C4-2B (cell line): ENCODE measurements at regions not wholly inside any gene's neighbourhood (a gene's known extent, or its start where the extent isn't known, plus 50 kb on each side); places are given as distances from the start of the nearest gene placed in this dataset.

Experiments used
- H3K27ac ChIP-seq: fragments of 450-650 bp; 2 replicates; pipeline ENCODE4 v1.5.1; 2017
- ZFX ChIP-seq: fragments of 450-650 bp; IDR thresholded peaks from 2 replicates; pipeline ENCODE4 v1.6.1; 2017
- TF ChIP-seq, protein P1 (sequence below): fragments of 450-650 bp; conservative IDR thresholded peaks from 2 replicates; pipeline ENCODE4 v1.5.1; 2017; ENCODE audit warnings: mild to moderate bottlenecking

DNA sequence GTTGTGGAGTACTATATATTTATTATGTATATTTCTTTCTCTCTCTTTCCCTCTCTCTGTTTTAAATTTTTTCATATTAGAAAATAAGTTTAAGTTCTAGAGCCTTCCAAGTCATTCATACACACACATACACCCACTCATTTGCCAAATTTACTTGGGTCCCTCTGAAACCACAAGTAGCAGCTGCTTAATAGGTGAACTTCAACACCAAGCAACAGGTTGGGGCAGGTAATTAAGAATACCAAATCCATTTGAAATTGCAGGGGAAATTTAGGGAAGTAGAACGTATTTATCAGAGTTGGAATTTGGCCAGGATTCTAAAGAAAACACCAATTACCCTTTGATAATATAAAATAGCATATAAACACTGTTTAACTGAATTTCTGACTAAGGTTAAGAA, 75.0 kb upstream of the RBBP8 start:
- no peak overlapping the region for H3K27ac ChIP-seq

DNA sequence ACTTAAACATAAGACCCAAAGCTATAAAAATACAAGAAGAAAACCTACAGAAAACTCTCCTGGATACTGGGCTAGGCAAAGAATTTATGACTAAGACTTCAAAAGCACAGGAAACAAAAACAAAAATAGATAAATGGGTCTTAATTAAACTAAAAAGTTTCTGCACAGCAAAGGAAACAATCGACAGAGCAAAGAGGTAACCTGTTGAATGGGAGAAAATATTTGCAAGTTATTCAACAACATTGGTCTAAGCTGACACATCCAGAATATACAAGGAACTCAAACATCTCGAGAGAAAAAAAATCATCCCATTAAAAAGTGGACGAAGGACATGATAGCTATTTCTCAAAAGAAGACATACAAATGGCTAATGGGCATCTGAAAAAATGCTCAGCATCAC, 72.3 kb upstream of the RBBP8 start:
- no peak overlapping the region for H3K27ac ChIP-seq
- no peak for TF ChIP-seq ZFX

More for the DNA sequence above, 75.0 kb upstream of the RBBP8 start:
- TF ChIP-seq, protein P1, sequence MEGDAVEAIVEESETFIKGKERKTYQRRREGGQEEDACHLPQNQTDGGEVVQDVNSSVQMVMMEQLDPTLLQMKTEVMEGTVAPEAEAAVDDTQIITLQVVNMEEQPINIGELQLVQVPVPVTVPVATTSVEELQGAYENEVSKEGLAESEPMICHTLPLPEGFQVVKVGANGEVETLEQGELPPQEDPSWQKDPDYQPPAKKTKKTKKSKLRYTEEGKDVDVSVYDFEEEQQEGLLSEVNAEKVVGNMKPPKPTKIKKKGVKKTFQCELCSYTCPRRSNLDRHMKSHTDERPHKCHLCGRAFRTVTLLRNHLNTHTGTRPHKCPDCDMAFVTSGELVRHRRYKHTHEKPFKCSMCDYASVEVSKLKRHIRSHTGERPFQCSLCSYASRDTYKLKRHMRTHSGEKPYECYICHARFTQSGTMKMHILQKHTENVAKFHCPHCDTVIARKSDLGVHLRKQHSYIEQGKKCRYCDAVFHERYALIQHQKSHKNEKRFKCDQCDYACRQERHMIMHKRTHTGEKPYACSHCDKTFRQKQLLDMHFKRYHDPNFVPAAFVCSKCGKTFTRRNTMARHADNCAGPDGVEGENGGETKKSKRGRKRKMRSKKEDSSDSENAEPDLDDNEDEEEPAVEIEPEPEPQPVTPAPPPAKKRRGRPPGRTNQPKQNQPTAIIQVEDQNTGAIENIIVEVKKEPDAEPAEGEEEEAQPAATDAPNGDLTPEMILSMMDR: no peak
- TF ChIP-seq ZFX: no peak

DNA sequence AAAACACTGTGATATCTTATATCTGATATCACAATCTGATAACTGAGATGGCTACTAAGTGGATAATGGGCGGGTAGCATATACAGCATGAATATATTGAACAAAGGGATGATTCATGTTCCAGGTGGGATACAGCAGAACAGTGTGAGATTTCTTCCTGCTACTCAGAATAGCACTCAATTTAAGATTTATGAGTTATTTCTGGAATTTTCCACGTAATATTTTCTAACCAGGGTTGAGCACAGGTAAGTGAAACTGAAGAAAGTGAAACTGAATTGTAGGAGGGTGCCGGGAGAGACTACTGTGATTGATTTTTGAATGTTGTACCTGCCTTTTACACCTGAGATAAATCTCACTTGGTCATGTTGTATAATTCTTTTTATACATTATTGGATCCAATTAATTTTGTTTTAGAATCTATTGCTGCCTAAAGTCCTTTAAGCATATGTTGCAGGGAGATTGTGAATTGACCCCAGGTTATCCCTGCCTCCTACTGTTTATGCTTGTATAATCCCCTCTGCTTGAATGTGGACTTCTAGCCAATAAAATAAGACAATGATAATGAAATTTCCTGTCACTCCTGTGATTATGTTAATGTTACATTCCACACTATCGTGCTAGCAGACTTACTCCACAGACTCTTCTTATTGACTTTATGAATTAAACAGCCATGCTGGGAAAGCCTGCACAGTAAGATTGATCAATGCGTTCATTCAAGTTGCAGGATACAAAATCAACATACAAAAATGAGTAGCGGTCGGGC, 67.6 kb upstream of the RBBP8 start:
- no peak overlapping the region for H3K27ac ChIP-seq
- no peak for TF ChIP-seq ZFX
- TF ChIP-seq, protein P1: no peak

DNA sequence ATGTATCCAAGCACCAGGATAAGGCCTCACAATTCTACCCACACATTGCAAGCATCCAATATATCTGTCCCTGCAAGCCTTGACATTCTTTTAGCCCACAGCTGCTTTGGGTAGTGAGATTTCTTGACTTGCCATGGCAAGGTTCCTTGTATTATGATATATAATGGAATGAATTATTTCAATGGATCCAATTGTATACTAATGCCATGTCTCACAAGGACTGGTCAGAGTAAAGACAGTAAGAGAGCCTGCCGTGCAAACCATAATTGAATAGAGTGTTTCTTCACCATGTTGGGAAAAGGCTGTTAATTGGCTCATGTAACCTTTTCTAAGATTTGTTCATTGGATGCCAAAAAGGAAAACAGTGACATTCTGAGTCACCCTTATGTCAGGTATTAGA, 64.3 kb upstream of the RBBP8 start:
- TF ChIP-seq, protein P1: no peak
- TF ChIP-seq ZFX: no peak
- H3K27ac ChIP-seq: no peak overlapping the region

DNA sequence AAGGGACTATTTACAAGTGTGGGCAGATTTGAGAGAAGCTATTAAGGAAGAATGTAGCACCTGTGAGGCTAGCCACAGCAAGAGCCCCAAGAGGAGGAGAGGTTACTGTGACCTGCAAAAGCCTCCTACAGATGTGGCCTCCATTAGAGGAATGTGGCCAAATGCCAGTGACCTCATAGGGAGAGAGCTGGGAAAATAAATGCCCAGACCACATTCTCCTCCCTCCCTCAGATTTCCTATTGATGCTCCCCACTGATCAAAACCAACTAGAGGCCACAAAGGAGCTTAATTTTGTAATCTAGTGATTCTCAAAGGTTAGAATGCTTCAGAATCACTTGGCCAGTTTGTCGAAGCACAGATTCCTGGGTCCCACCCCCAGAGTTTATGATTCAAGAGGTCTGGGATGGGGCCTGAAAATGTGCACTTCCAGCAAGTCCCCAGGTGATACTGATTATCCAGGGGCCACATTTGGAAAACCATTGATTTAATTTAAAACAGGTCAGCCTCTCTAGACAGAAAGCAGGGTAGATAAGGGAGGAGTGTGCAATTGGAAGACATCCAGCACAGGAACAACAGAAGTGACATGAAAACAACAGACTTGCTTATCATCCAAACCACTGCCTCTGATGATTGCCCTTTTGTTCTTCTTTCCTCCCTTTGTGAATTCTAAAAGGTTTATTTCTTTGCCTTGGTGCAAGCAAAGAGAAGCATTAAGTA, 61.2 kb upstream of the RBBP8 start:
- no peak for TF ChIP-seq ZFX
- H3K27ac ChIP-seq: no peak overlapping the region

DNA sequence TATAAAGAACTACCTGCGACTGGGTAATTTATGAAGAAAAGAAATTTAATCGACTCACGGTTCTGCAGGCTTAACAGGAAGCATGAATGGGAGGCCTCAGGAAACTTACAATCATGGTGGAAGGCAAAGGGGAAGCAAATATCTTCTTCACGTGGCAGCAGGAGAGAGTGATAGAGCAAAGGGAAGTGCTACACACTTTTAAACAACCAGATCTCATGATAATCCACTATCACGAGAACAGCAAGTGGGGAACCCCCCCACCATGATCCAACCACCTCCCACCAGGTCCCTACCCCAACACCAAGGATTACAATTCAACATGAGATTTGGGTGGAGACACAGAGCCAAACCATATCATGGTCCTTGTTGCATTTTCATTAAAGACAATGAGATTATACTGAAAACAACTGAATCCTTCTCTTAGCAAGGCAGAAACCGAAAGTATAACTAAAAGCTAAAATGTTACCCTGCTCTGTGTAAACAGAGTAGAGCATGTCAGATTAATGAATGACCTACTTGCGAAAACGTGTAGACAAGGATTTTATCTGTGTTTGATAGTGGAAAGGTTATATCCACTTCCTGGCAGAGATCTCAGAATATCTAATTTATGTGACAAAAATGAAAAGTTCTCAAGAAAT, 60.1 kb upstream of the RBBP8 start:
- TF ChIP-seq ZFX: no peak
- TF ChIP-seq, protein P1: no peak
- no peak overlapping the region for H3K27ac ChIP-seq

DNA sequence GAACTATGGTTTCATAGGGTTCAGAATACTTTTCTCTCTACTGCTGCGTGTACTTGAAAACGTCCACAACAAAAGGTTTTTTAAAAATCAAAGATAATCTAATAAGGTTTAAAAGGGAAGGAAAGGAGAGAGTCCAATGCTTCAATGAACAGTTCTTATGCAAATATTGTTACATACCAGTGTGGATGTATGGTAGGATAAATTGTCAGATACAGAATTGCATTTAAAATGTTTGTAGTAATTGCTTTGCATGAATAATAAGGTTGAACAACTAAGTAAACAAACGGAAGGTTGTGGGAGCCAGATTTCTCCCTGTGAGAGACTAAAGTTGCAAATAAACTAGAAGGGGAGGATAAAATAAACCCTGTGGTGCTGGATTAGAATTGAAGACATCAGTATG, 53.8 kb upstream of the RBBP8 start:
- H3K27ac ChIP-seq: no peak overlapping the region

DNA sequence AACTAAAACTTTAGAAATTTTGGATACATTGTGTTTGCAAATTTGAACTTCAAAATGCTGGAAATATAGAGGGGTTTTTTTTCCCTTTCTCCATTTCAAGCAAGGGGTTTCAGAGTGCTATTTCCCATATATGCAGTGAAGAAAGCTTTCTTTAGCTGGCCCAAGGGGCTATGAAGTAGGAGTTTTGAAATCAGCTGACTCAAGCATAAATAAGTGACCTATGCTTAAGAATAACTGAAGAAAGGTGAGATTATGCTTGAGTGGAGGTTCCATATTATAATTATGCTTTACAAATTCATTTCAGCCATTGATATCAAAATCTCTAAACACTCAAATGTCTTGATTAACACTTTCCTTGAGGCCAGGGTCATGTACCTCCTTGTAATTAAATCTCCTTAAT, 51.0 kb upstream of the RBBP8 start:
- TF ChIP-seq, protein P1: no peak
- TF ChIP-seq ZFX: no peak

More for the DNA sequence above, 53.8 kb upstream of the RBBP8 start:
- no peak for TF ChIP-seq ZFX
- TF ChIP-seq, protein P1: no peak

More for the DNA sequence above, 51.0 kb upstream of the RBBP8 start:
- no peak overlapping the region for H3K27ac ChIP-seq
